ENCODE measurements at regions not wholly inside any gene's neighbourhood (a gene's known extent, or its start where the extent isn't known, plus 50 kb on each side); places are given as distances from the start of the nearest gene placed in this dataset.

GRCh38 chr6:54013966-54014365 lies 97.3 kb upstream of the MLIP start:
- Histone ChIP-seq H3F3A (ENCODE audit: insufficient read depth, low read length) (no peaks in the 10 kb centered on the region), H3K4me2 (ENCODE audit: low read depth, low read length) (no peak overlapping the region), H3K79me2 (ENCODE audit: low read length) (no peaks in the 10 kb centered on the region), H3K27me3 (replicated peaks; ENCODE audit: insufficient read depth, low read length) (no peaks in the 10 kb centered on the region), H3K36me3 (replicated peaks; ENCODE audit: insufficient read depth, low read length) (no peaks in the 10 kb centered on the region), H4K20me1 (ENCODE audit: insufficient read depth, low read length) (no peaks in the 10 kb centered on the region), H3K9ac (ENCODE audit: low read length) (no peak overlapping the region), H3K4me3 (ENCODE audit: low read length) (no peak overlapping the region), H2AFZ (ENCODE audit: low read length) (no peak overlapping the region), H3K27ac (ENCODE audit: low read length) (no peak overlapping the region), H3K9me2 (replicated peaks; ENCODE audit: insufficient read depth, low read length) (no peaks in the 10 kb centered on the region), H3K9me3 (replicated peaks; ENCODE audit: insufficient read depth, low read length) (no peaks in the 10 kb centered on the region), H3K4me1 (ENCODE audit: low read length) (no peaks in the 10 kb centered on the region)
- no peak for DNase-seq
- TF ChIP-seq CTCF (IDR thresholded peaks at IDR 0.05; ENCODE audit: low read length) (no peak), EZH2 (optimal IDR thresholded peaks at IDR 0.05; ENCODE audit: low read depth, low read length) (no peak), EZH2phosphoT487 (IDR thresholded peaks at IDR 0.05; ENCODE audit: low read length) (no peak)

- no peaks in the 10 kb centered on the region for H3K9me3 ChIP-seq (replicated peaks; ENCODE audit: insufficient read depth, low read length)
- no peaks in the 10 kb centered on the region for H3K4me1 ChIP-seq (ENCODE audit: low read length)
- H3K4me2 ChIP-seq (ENCODE audit: low read depth, low read length): no peak overlapping the region
- H3K4me3 ChIP-seq (ENCODE audit: low read length): no peak overlapping the region
- TF ChIP-seq EZH2phosphoT487 (IDR thresholded peaks at IDR 0.05; ENCODE audit: low read length): no peak
- no peak for TF ChIP-seq EZH2 (optimal IDR thresholded peaks at IDR 0.05; ENCODE audit: low read depth, low read length)
- no peak for TF ChIP-seq CTCF (IDR thresholded peaks at IDR 0.05; ENCODE audit: low read length)
- H3K9ac ChIP-seq (ENCODE audit: low read length): no peak overlapping the region
- H3K79me2 ChIP-seq (ENCODE audit: low read length): no peaks in the 10 kb centered on the region
- H3K36me3 ChIP-seq (replicated peaks; ENCODE audit: insufficient read depth, low read length): no peaks in the 10 kb centered on the region
- no peak overlapping the region for H3K27ac ChIP-seq (ENCODE audit: low read length)
- no peak overlapping the region for H2AFZ ChIP-seq (ENCODE audit: low read length)
- no peaks in the 10 kb centered on the region for H4K20me1 ChIP-seq (ENCODE audit: insufficient read depth, low read length)
- no peaks in the 10 kb centered on the region for H3F3A ChIP-seq (ENCODE audit: insufficient read depth, low read length)
- H3K27me3 ChIP-seq (replicated peaks; ENCODE audit: insufficient read depth, low read length): no peaks in the 10 kb centered on the region
- DNase-seq: no peak
- no peaks in the 10 kb centered on the region for H3K9me2 ChIP-seq (replicated peaks; ENCODE audit: insufficient read depth, low read length)
These were observed 96.8 kb upstream of the MLIP start for GRCh38 chr6:54014440-54014839.

GRCh38 chr6:54017877-54018276 lies 93.4 kb upstream of the MLIP start:
- Histone ChIP-seq H3F3A (ENCODE audit: insufficient read depth, low read length) (no peaks in the 10 kb centered on the region), H3K27me3 (replicated peaks; ENCODE audit: insufficient read depth, low read length) (no peaks in the 10 kb centered on the region), H3K4me1 (ENCODE audit: low read length) (no peaks in the 10 kb centered on the region), H2AFZ (ENCODE audit: low read length) (peak overlapping the region; percentile 42; the same call in 1 of the 2 replicates), H3K27ac (ENCODE audit: low read length) (no peak overlapping the region), H3K4me3 (ENCODE audit: low read length) (no peak overlapping the region; the same call in 1 of the 2 replicates), H3K9me2 (replicated peaks; ENCODE audit: insufficient read depth, low read length) (no peaks in the 10 kb centered on the region), H3K4me2 (ENCODE audit: low read depth, low read length) (peak overlapping the region; percentile 19; the same call in 1 of the 2 replicates), H3K9me3 (replicated peaks; ENCODE audit: insufficient read depth, low read length) (no peaks in the 10 kb centered on the region), H3K9ac (ENCODE audit: low read length) (no peak overlapping the region), H4K20me1 (ENCODE audit: insufficient read depth, low read length) (no peaks in the 10 kb centered on the region), H3K79me2 (ENCODE audit: low read length) (no peaks in the 10 kb centered on the region), H3K36me3 (replicated peaks; ENCODE audit: insufficient read depth, low read length) (no peaks in the 10 kb centered on the region)
- TF ChIP-seq EZH2phosphoT487 (IDR thresholded peaks at IDR 0.05; ENCODE audit: low read length) (no peak), EZH2 (optimal IDR thresholded peaks at IDR 0.05; ENCODE audit: low read depth, low read length) (no peak), CTCF (IDR thresholded peaks at IDR 0.05; ENCODE audit: low read length) (no peak)
- no peak for DNase-seq
